ENCODE measurements at regions not wholly inside any gene's neighbourhood (a gene's known extent, or its start where the extent isn't known, plus 50 kb on each side); places are given as distances from the start of the nearest gene placed in this dataset.
"Not testable (repeated sequence)": the region's sequence is repeated elsewhere in the genome, so short reads cannot be mapped to it uniquely, and the experiment has no call there.

DNA sequence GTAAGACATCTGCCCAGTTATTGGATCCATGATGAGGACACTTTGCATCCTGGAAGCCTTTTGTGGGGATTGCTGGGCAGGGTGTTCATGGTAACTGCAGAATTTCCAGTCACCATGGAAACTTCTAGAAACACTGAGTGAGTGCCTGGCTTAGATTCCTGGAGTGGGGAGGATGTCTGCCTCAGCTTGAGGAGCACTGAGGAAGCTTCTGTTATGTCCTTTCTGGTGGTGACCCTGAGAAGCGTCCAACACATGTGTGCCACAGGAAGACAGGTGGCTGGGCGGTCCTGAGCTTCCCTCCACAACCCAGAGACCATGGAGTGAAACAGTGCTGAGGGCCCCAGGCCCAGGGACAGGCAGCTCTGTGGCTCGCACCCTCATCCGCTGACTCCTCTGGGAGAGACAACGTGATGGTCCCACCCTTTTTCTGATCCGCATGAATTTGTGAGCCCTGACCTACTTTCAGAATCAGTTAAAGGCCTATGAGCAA lies 191.8 kb upstream of the CXCL12 start:
- no peak overlapping the region for H3K4me3 ChIP-seq (replicated peaks; ENCODE audit: low read depth, low read length)
- no peak for TF ChIP-seq CTCF (IDR thresholded peaks at IDR 0.05; ENCODE audit: low read length, missing control alignments)
- peak; percentile 79 for DNase-seq (ENCODE audit: low read depth)

DNA sequence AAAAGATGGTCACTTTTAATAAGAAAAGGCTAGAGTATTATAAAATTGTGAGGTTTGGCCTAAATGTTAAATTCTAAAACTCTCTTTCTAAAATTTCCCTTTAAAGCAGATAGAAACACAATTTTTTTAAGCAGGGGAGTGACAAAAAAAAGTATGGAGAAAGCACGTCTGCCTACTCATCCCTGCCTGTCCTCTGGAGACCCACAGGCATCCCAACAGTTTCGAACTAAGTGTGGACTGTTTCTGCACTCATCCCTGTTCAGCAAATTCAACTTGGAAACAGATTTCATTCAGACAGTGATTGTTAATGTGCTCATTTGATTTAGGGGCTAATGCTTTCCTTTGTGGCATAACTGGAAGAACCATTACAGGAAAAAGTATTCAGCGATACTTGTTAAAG lies 192.6 kb upstream of the CXCL12 start:
- no peak for DNase-seq (ENCODE audit: low read depth)
- no peak overlapping the region for H3K4me3 ChIP-seq (replicated peaks; ENCODE audit: low read depth, low read length)
- TF ChIP-seq CTCF (IDR thresholded peaks at IDR 0.05; ENCODE audit: low read length, missing control alignments) = no peak

DNA sequence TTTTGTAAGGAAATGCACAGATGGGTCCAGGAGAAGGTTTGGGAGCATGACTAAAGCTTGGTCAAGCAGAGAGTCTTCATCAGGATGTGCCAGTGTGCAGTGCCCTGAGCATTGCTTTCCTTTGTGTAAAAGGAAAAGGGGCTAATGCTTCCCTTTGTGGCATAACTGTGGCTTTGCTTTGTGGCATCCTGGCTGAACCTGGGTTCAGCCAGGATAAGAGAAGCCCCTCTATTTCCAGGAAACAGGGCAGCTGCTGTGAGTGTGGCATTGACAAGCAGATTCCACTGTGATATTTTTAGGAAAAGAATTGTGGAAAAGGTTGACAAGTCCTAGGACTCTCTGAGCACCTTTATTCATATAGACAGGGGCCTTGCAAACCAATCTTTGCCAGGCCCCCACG lies 193.4 kb upstream of the CXCL12 start:
- H3K4me3 ChIP-seq (replicated peaks; ENCODE audit: low read depth, low read length) = no peak overlapping the region
- TF ChIP-seq CTCF (IDR thresholded peaks at IDR 0.05; ENCODE audit: low read length, missing control alignments) = no peak
- no peak for DNase-seq (ENCODE audit: low read depth)

DNA sequence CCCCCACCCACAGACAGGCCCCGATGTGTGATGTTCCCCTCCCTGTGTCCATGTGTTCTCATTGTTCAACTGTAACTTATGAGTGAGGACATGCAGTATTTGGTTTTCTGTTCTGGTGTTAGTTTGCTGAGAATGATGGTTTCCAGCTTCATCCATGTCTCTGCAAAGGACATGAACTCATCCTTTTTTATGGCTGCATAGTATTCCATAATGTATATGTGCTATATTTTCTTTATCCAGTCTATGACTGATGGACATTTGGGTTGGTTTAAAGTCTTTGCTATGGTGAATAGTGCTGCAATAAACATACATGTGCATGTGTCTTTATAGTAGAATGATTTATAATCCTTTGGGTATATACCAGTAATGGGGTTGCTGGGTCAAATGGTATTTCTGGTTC lies 194.1 kb upstream of the CXCL12 start:
- not testable (repeated sequence) for DNase-seq (ENCODE audit: low read depth); H3K4me3 ChIP-seq (replicated peaks; ENCODE audit: low read depth, low read length)

DNA sequence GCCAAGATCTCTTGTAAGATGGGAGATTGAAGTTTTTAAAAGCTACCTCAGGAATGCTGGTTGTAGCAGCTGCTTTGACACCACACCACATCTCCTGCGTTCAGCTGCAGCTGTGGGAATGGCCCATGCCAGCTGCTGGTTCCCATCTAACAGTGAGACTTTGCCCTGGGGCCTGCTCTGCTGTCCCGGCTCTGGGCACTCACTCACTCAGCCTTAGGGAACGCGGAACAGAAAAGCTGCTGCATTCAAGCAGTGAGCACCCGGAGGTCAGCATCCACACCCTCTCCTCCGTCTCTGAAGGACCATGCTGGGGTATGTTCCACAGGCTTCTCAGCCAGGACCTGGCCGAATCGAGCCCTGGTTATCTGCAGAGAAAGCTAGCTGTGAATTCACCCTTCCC lies 197.1 kb upstream of the CXCL12 start:
- H3K4me3 ChIP-seq (replicated peaks; ENCODE audit: low read depth, low read length) = no peak overlapping the region
- no peak for DNase-seq (ENCODE audit: low read depth)
- TF ChIP-seq CTCF (IDR thresholded peaks at IDR 0.05; ENCODE audit: low read length, missing control alignments) = no peak

- H3K4me3 ChIP-seq (replicated peaks; ENCODE audit: low read depth, low read length) = no peak overlapping the region
- DNase-seq (ENCODE audit: low read depth) = no peak
- TF ChIP-seq CTCF (IDR thresholded peaks at IDR 0.05; ENCODE audit: low read length, missing control alignments) = no peak
Observed at GRCh38 chr10:44587488-44588318, 202.8 kb upstream of the CXCL12 start.

DNA sequence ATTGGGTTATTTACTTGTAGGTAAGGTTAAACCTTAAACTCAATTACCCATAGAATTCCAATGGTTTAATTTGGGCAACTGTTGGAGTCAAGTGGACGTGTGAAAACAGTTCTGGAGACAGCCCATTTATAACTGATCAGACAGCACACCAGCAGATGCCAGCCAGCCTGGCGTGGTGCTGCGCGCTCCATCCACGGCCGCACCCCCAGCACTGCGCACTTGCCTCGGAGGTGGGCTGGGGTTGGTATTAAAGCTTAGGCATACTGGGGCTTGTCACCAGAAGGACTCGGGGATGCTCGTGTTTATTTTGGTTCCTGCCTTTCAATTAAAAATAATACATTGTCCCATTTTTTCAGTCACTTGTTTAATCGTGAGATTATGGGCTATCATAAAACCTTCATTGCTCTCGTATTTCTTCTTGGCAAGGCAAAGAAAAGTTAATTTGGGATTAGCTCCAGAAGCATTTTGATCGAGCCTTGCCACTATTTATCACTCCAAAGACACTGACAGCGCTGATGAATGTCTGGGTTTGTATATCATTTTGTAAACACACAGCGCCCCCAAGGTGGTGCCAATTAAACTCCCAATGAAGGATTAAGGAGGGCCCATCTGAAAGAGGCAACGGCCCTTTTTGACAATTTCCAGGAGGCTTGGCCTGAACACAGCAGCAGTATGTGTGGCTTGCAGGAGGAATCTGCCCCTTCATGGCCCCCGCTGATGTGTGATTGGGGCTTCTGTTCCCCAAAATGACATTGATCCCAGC lies 204.5 kb upstream of the CXCL12 start:
- TF ChIP-seq CTCF (IDR thresholded peaks at IDR 0.05; ENCODE audit: low read length, missing control alignments) = no peak
- DNase-seq (ENCODE audit: low read depth) = no peak
- H3K4me3 ChIP-seq (replicated peaks; ENCODE audit: low read depth, low read length) = no peak overlapping the region

All from fibroblast of pulmonary artery (primary cell).